ENCODE measurements at regions not wholly inside any gene's neighbourhood (a gene's known extent, or its start where the extent isn't known, plus 50 kb on each side); places are given as distances from the start of the nearest gene placed in this dataset.
A peak's percentile ranks its signal among the peaks of the same experiment; 100 is the strongest.

- DNase-seq: no peak
These were observed 185.5 kb upstream of the STEAP4 start for GRCh38 chr7:88492153-88492552.

- no peak for DNase-seq
These were observed 184.2 kb upstream of the STEAP4 start for GRCh38 chr7:88490874-88491273.

GRCh38 chr7:88490161-88490560 lies 183.5 kb upstream of the STEAP4 start:
- no peak for DNase-seq

GRCh38 chr7:88485821-88486220 lies 179.1 kb upstream of the STEAP4 start:
- no peak for DNase-seq

- DNase-seq: no peak
These were observed 177.9 kb upstream of the STEAP4 start for GRCh38 chr7:88484551-88484950.

DNA sequence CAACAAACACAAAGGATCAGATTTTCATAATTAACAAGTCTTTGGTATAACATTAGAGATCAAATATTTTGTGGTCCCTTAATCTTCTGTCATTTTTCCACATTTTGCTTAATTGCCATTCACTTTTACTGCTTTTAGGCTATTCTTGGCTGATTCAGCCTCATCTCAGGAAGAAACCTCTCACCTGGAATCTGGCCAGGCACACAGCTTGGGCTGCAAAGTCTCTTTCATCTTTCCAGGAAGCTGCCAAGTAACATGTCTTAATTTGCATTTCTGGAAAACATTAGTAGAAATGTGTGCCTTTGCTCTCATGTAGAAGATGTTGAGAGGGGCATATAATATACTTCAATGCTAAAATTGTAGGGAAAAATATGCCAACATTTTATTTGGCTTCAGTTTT lies 174.2 kb upstream of the STEAP4 start:
- DNase-seq: peak; percentile 60

DNA sequence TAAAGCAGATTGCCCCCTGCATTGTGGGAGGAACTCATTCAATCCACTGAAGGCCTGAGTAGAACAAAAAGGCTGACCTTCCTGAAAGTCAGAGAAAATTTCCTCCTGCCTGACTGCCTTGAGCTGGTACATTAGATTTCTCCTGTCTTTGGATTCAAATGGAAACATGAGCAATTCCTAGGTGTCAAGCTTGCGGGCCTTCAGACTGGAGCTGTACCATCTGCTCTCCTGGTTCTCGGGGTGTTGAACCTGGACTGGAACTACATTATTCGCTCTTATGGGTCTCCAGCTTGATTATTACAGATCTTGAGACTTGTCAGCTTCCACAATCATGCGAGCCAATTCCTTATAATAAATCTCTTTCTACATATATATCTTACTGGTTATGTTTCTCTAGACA lies 173.6 kb upstream of the STEAP4 start:
- no peak for DNase-seq

- no peak for DNase-seq
These were observed 171.3 kb upstream of the STEAP4 start for GRCh38 chr7:88477976-88478375.

DNA sequence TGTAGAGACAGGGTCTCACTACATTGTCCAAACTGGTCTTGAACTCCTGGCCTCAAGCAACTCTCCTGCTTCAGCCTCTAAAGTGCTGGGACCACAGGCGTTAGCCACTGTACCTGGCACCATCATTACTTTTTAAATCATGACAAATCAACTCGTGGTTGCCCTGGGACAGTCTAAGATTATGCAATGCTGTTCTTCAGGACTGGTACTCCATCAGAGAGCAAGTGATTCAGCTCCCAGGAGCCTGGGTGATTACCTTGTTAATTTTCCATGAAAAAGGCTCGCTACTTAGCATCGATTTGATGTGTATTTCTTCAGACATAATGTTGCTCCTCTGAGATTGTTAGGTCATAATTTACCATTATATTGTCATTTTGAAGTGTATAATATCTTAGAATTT lies 158.9 kb upstream of the STEAP4 start:
- no peak for DNase-seq

- DNase-seq: no peak
These were observed 156.1 kb upstream of the STEAP4 start for GRCh38 chr7:88462799-88463198.

DNA sequence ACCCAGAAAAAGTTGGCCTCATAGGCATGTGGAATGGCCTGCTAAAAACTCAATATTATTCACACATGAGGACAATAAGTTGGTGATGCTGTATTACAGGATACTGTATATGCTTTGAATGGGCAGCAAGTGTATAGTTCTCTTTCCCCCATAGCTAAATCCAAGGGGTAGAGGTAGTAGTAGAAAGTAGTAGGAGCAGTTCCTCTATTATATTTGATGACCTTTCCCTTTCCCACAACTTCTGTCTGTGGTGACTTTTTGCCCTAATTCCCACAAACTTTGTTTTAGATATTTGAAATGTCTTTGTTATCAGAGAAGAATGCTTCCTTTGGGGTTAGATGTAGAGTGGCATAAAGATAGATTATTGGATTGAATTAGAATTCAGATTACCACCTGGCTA lies 154.0 kb upstream of the STEAP4 start:
- DNase-seq: no peak

DNA sequence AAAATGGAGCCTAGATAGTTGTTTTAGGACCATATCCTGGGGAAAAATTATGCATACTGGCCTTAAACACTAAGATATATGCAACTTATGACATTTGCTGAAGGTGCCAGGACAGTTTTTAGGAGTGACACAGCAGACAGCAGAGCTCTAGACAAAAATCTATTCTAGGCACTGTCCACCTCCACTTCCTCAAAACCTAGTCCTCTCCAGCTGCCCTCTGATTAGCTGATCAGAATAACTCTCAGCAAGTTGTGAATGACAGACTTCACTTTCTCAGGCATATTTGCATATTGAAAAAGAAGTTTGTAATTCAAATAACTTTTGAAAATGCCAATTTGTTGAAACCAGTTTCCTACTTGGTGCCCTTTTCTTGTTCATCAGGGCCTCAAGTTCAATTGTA lies 152.3 kb upstream of the STEAP4 start:
- DNase-seq: no peak

GRCh38 chr7:88458279-88458678 lies 151.6 kb upstream of the STEAP4 start:
- DNase-seq: no peak

- DNase-seq: no peak
These were observed 150.6 kb upstream of the STEAP4 start for GRCh38 chr7:88457320-88457719.

GRCh38 chr7:88456490-88456889 lies 149.8 kb upstream of the STEAP4 start:
- no peak for DNase-seq

DNA sequence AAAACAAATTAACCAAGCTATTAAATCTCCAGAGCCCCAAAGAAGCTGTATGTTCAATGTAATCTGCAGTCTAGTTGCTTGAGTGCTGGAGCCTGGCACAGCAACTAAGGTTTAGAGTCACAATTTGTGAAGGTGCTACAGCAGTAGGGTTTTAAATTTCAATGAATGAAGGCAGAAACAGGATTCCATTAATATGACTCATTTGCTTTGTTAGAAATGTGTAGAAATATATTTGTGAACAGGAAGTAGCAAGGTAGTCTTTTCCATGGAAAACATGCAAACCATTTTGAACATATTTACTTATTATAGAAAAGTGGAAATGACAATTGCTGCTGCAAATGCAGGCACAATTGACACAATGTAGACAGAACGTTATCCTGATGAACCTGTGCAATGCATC lies 149.0 kb upstream of the STEAP4 start:
- DNase-seq: no peak

- no peak for DNase-seq
These were observed 146.0 kb upstream of the STEAP4 start for GRCh38 chr7:88452646-88453045.

DNA sequence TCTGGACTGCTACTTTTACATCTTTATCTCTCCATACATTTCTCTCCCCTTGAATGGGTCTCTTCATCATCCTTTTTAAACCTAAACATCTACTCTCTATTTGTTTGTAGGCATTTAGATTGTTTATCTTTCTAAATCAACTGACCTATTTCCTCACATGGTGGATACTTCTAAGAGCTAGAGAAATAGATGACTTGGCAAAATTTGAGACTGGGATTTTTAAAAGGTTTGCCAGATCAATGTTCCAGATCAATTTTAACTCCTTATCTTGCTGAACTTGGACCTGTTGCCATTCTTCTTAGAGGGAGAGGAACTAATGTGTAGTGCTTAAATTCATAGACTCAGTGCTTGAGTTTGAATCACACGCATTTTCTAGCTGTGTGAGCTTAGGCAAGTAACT lies 144.2 kb upstream of the STEAP4 start:
- DNase-seq: no peak

- no peak for DNase-seq
These were observed 142.7 kb upstream of the STEAP4 start for GRCh38 chr7:88449410-88449809.

DNA sequence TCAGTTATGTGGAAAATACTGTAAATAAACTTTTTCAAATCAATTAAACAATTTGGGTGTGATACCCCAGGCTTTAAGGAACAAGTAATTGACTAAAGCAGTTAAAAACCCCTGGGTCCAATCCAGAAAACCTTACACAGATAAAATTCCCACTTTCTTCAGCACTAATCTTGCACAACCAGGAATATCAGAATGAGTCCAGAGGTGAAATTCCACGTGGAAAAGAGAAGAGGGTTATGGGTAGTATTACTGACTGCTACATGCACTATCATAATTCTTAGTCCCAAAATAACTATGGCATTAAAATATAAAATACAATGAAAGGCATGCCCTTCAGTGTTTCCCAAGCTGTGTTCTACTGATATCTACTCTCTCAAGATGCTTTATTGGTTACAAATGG lies 135.7 kb upstream of the STEAP4 start:
- DNase-seq: no peak

DNA sequence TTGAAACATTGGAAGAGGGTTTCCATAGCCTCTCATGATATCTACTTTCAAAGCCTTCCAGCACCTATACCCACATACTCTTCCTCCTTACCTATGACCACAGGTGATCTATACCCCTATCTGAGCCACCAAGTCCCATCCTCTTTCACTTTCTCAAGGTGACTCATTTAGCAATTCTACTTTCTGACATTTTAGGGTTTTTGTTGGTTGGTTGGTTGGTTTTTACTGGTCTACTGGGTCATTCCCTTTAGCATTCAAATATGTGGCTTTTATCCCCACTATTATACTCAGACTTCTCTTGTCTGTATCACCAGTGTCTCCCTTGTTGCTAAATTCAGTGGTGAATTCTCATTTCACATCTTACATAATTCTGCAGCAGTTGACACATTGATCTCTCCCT lies 130.4 kb upstream of the STEAP4 start:
- DNase-seq: no peak

GRCh38 chr7:88432301-88432700 lies 125.6 kb upstream of the STEAP4 start:
- DNase-seq: no peak

- no peak for DNase-seq
These were observed 125.2 kb upstream of the STEAP4 start for GRCh38 chr7:88431882-88432281.

GRCh38 chr7:88429382-88429781 lies 122.7 kb upstream of the STEAP4 start:
- DNase-seq: no peak

DNA sequence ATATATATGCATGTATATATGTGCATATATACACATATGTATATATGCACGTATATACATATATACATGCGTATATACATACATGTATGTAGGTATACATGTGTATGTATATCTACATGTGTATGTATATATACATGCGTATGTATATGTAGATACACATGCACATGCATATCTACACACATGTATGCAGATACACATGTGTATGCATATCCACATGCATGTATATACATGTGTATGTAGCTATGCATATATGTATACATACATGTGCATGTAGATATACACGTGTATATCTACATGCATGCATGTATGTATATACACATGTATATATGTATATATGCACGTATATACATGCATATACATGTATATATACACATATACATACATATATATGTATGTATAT lies 95.8 kb upstream of the STEAP4 start:
- no peak for DNase-seq

GRCh38 chr7:88401009-88401623 lies 94.4 kb upstream of the STEAP4 start:
- DNase-seq: no peak

Data from midbrain (tissue), 1 donor.